ENCODE measurements at regions not wholly inside any gene's neighbourhood (a gene's known extent, or its start where the extent isn't known, plus 50 kb on each side); places are given as distances from the start of the nearest gene placed in this dataset.

DNA sequence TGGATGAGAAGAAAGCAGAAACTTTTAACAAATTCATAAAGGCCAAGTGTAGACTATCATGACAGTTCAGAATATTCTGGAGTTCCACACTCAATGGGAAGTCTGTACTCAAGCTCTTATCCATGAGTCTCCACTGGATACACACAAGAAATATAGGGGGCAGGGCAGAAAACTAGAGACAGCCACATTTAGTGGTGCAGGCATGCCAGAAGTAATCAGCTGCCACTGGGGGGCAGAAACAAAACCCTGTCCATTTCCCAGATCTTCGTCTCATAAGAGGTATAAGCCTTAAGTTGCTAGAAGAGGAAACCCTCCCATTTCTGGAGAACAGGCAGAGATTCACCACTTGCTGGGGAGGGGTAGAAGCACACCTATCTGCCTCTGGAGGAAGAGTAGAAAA lies 166.8 kb upstream of the GALNT2 start:
- TF ChIP-seq TAF1 (IDR thresholded peaks at IDR 0.05; ENCODE audit: low read depth, low read length) (no peak), CEBPB (IDR thresholded peaks at IDR 0.05; ENCODE audit: low read depth, low read length) (no peak), CBX8 (IDR thresholded peaks at IDR 0.05; ENCODE audit: borderline replicate concordance, low read depth, low read length) (no peak), SRF (IDR thresholded peaks at IDR 0.05; ENCODE audit: low read depth, low read length) (no peak), EZH2 (IDR thresholded peaks at IDR 0.05; ENCODE audit: low read depth, low read length, severe bottlenecking) (no peak), SIN3A (conservative IDR thresholded peaks at IDR 0.05 in 1 of 2, IDR thresholded peaks at IDR 0.05 in 1 of 2; ENCODE audit: low read depth in 1 of 2, low read length in 2 of 2) (no peak), JUN (IDR thresholded peaks at IDR 0.05; ENCODE audit: low read depth, low read length) (no peak)
- TF ChIP-seq, protein P1, sequence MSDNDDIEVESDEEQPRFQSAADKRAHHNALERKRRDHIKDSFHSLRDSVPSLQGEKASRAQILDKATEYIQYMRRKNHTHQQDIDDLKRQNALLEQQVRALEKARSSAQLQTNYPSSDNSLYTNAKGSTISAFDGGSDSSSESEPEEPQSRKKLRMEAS (IDR thresholded peaks at IDR 0.05), result no peak
